Uterus (tissue), 2 donors: ENCODE measurements at regions not wholly inside any gene's neighbourhood (a gene's known extent, or its start where the extent isn't known, plus 50 kb on each side); places are given as distances from the start of the nearest gene placed in this dataset.

Experiments
- POLR2A ChIP-seq, 2 donors: fragments of 450-650 bp; IDR thresholded peaks; one replicate each; pipeline ENCODE4 v1.6.1; 2016; ENCODE audit warnings: antibody characterized with exemption in 2 of 2, mild to moderate bottlenecking in 1 of 2, moderate library complexity in 1 of 2
- TF ChIP-seq, protein P1 (sequence below), 4 experiments: fragments of 200-600 bp in 2 of 4; fragments of 450-650 bp in 2 of 4; sonication (generic) in 2 of 4; IDR thresholded peaks; one replicate each; pipeline ENCODE4 v1.5.1; 2016 to 2019; ENCODE audit warnings: antibody characterized with exemption in 4 of 4, mild to moderate bottlenecking in 2 of 4, moderate library complexity in 1 of 4

GRCh38 chr1:218049641-218050040 is 235.5 kb upstream of the RRP15 start:
- no peak for TF ChIP-seq POLR2A (IDR thresholded peaks at IDR 0.05)
- TF ChIP-seq, protein P1, sequence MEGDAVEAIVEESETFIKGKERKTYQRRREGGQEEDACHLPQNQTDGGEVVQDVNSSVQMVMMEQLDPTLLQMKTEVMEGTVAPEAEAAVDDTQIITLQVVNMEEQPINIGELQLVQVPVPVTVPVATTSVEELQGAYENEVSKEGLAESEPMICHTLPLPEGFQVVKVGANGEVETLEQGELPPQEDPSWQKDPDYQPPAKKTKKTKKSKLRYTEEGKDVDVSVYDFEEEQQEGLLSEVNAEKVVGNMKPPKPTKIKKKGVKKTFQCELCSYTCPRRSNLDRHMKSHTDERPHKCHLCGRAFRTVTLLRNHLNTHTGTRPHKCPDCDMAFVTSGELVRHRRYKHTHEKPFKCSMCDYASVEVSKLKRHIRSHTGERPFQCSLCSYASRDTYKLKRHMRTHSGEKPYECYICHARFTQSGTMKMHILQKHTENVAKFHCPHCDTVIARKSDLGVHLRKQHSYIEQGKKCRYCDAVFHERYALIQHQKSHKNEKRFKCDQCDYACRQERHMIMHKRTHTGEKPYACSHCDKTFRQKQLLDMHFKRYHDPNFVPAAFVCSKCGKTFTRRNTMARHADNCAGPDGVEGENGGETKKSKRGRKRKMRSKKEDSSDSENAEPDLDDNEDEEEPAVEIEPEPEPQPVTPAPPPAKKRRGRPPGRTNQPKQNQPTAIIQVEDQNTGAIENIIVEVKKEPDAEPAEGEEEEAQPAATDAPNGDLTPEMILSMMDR (IDR thresholded peaks at IDR 0.05), result no peak
